HG02610 (cell line): ENCODE measurements at regions not wholly inside any gene's neighbourhood (a gene's known extent, or its start where the extent isn't known, plus 50 kb on each side); places are given as distances from the start of the nearest gene placed in this dataset.
"Not testable (repeated sequence)": the region's sequence is repeated elsewhere in the genome, so short reads cannot be mapped to it uniquely, and the experiment has no call there.

Experiments used
- ATAC-seq: cut with Tn5 transposase; IDR thresholded peaks from one replicate; pipeline ENCODE4 v1.9.1; 2021; ENCODE audit warnings: mild to moderate bottlenecking, moderate library complexity; ENCODE audit not compliant: unreplicated experiment

DNA sequence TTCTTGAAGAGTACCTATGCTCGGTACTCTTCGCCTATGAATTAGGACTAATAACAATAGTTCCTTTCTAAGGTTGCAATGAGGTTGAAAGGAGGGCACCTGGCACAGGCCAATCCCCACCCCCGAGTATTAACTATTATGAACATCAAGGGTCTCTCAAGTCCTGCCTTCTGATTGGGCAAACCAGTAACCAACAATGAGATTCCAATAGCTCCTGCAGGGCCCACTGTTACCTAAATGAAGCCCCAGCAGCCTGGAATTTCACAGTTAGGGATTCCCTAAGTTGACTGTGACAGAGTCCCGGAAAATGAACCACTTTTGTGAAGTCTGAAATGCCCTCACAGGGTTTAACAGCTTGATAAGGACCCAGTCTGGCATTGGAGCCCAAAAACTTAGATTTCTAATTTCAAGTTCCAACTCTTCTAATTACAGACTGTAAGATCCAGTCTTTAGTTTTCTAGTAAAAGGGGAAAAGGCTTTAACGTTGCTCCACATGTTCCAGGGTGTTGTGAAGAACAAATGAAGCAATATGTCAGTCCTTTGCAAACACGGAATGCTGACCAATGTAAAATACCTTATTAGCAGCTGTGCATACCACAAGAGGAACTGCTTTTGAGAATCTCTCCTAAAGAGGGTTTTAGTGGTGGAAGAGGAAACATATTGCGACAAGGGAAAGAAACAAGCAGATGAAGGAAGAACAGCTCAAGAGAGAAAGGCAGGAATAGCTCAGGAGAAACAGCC lies 277.7 kb upstream of the MAP2 start:
- peak; percentile 7 for ATAC-seq

DNA sequence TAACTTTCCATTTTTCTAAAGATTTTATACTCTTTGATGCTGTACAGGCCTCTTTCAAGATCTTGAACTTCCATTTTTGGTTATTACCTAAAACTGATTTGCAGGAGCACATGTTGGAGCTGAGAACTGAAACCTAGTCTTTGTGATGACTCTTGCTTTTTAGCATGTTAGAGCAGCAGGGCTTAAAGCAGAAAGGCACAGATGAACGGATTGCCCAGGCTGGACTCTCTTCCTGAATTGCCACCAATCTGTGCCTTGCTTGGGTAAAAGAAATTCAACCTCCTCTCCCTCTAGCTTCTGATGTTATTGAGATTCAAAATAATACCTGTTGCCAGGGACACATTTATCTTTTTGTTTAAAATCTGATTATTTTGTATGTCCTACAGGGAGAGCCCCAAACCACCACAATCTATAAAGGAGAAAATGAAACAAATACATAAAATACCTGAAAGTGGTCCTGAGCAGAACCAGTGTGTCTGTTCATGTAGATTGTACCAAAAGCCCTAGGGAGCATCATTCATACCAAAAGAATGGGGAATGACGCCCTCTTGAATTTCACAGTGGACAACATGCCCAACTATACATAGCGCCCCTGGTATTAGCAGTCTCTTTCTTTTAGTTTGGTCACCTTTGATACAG lies 277.0 kb upstream of the MAP2 start:
- ATAC-seq = peak; percentile 41

DNA sequence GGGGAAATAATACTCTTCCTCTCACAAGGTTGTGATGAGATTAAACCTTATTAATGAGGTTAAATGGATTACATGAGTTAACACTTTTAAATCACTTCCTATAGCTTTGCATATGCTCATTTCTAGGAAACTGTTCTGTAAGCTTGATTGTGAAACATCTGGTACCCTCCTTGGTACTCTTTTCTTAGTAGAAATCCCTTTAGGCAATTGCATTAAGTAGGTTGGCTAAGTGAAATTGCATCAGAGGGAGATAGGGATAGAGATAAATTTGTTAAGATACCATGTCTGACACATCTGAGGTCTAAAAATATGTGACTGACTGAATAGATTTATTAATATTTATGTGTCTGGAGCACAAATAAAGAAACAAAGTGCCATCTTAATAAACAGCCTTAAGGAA lies 275.9 kb upstream of the MAP2 start:
- no peak for ATAC-seq

DNA sequence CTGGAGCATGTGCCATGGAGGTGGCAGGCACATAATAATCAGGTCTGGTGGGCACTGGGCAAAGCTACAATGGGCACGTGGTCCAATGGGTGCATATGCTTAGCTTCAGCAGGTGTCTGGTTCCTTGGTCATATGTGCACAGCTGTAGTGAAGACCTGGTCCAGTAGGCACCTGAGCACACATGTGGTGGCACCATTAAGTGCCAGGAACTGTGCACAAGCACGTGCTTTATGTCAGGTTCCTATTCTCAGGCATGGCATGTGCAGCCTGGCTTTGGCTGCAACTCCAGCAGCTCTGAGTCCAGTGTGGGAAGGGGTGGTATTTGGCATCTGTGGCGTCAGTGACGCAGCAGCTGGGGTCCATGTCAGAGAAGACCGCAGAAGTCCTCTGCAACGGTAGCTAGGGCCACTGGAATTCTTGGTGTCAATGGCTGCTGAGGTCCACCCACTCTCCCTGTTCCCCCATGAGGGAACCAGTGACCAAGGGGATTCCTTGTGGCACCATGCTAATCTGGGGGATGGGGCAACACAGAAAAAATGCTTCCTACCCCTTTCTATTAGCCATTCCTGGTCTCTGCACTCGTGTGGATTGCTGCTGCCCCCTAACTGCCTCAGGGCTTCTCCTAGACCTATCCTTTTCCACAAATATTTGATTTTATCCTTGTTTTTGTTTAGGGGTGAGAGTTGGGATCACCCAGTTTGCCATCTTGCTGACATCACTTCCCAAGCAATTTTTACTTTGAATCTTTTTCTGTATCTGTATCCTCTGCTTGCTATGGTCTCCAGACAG lies 262.9 kb upstream of the MAP2 start:
- no peak for ATAC-seq

DNA sequence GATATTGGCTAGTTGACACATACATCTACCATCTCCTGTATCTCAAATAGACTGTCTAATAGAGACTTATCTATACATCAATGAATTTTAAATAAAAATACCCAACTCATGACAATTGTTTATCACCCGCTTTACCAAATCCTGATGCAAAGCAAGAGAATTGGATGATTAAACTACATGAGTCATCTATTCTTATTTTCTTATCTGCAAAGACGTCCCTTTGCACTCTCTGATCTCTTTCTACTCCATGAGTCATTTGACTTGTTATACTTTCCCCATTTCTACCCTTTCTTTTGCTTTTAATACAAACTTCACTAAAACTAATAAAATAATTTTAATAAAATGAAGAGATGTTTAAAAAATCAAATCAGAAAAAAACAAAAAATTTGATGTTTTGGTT lies 261.7 kb upstream of the MAP2 start:
- no peak for ATAC-seq

DNA sequence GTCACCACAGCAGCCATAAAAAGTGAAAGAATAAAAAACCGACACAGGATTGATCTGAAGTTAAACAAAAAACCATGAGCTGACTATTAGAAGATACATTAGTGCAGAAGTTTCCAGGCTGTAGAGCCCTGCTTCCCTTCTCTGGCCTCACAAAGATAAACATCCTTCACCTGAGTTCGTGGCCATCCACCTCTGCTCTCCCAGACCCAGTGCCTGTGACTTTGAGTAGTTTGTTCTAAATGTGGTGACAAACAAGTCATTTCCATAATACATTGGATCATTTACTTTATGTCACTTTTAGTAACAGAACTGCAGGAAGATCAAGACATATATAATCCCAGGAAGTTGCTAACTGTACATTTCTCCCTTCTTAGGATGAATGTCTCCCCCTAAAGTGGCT lies 241.9 kb upstream of the MAP2 start:
- ATAC-seq = no peak

DNA sequence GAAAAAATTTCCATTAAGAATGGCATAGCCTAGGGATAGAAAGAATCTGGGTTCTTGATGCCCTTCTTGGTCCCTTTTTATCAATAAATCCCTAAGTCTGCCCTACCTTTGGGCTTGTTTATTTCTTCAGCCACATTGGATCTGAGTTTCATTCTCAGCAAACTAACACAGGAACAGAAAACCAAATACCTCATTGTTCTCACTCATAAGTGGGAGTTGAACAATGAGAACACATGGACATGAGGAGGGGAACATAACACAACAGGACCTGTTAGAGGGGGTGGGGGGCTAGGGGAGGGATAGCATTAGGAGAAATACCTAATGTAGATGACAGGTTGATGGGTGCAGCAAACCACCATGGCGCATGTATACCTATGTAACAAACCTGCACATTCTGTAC lies 237.0 kb upstream of the MAP2 start:
- ATAC-seq = not testable (repeated sequence)

DNA sequence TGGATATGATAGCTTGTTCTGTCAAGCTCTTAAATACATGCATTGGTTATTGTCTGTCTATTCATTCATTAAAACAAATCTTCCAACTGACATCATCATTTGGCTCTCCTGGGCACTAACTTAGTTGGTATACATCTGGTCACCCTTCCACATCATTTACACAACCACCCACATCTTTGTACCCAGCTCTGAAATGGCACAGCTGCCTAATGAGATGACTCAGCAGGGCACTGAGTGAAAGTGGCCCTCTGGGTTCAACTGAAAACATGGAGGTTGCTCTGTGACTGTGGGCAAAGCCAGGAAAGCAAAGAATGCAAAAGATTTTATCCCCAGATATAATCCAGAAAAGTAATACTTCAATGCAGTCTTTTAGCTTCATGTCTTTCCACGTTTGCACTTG lies 234.0 kb upstream of the MAP2 start:
- ATAC-seq = no peak

DNA sequence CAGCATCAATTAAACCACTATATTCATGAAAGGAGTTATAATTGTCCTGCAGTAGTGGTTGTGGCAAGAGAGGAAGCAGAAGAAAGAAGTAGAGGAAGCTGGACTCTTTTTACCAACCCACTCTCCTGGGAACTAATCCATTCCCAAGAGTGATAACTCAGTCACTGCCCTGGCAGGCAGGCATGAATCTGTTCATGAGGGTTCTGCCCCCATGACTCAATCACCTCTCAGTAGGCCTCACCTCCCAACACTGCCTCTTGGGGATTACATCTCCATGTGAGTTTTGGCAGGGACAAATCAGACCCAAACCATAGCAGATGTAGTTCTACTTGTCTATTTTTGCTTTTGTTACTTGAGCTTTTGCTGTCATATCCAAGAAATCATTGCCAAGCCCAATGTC lies 232.7 kb upstream of the MAP2 start:
- ATAC-seq = no peak

DNA sequence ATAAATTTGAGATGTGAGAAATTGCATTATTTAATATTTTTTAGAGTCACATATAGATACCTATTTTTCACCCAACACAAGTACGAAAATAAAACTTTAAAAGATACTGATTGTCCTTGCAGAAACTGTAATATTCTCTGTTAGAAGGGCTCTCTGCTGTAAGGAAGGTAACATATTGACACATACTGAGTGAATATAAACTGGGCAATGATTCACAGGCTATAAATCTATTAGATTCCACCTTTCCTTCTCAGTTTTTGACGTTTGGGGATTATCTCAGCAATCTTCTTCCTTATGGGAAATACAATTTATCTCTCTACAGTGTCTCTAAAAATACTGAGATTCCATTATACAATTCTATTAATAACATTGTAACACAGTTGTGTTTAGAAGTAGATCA lies 229.1 kb upstream of the MAP2 start:
- ATAC-seq = no peak

DNA sequence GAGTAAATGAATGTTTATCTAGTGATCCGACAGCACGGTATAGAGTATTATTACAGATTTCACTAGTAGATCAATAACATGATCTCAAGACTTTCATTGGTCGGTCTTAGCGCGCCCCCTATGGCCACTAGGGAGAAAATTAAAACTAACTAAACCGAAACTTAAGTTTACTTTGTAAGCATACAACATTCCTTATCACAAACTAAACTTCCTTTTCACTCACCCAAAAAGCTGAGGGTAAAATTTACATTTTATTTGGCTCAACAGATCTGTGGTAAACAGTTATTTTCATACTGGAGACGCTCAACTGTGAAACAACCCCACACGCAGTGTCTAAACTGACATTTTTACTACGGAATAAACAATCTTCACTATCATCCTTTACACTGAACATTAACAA lies 215.6 kb upstream of the MAP2 start:
- ATAC-seq = peak; percentile 55

DNA sequence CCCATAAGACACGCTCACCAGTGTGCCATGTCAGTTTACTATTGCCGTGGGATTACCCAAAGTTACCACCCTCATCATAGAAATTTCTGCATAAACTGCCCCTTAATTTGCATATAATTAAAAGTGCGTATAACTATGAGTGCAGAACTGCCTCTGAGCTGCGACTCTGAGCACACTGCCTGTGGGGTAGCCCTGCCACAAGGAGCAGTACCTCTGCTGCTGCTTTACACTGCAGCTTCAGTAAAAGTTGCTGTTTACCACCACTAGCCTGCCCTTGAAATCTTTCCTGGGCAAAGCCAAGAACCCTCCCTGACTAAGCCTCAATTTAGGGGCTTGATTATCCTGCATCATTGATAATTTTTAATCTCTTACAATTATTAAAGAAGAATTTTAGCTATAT lies 213.9 kb upstream of the MAP2 start:
- ATAC-seq = no peak

DNA sequence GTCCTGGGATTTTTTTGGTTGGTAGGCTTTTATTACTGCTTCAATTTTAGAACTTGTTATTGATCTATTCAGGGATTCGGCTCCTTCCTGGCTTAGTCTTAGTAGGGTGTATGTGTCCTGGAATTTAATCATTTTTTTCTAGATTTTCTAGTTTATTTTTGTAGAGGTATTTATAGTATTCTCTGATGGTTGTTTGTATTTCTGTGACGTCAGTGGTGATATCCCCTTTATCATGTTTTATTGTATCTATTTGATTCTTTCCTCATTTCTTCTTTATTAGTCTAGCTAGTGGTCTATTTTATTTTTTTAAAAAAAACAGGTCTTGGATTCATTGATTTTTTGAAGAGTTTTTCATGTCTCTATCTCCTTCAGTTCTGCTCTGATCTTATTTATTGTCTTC lies 193.3 kb upstream of the MAP2 start:
- ATAC-seq = no peak

DNA sequence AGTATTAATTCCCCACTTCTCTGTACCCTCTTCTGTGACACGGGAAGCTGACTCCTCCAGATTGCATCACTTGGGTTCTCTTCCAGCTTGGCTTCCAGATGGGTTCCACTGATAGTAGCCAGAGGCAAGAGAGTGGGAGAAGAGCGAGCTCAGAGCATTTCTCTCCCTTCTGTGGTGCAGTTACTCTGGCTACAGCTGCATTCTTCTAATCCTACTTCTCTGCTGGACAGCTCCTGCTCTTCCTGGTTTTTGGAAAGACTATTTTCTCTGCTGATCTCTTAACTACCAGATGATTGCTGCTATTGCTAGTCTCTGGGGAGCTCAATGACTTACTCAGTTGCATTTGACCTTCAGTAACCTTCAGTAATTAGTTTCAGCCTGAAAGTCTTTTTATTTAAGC lies 187.5 kb upstream of the MAP2 start:
- no peak for ATAC-seq

DNA sequence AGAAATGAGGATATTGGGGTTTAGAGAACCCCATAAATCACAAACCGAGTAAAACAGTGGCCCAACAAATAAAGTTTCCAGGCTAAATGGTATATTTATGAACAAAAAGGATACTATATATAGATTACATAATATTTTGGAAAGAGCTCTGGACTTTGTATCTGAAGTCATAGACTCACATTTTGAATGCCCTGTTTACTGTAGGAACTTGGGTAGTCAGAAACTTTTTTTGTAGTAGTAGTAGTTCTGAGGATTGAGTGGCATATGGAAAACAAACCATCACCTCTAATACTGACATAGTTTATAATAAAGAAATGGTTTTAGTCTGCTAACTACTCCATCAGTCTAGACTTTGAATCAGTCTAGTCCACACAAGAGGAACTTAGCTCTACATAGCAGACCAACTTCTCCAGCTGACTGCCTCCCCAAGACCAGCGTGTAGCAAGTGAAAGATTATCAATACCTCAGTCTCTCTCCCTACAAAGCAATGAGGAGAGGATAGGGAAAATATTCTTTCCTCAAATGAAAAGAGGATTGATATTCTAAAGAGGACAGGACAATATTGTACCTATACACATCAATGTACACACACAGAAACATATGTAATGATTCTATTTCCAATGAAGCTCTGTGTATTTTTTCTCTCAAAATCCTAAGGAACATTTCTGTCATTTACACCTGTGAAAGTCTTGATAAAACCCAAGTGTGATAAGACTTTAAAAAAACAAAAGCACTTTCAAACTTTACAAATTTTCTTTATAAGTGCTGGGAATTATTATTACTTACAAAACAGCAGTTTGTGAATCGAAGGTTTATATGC lies 184.9 kb upstream of the MAP2 start:
- no peak for ATAC-seq

DNA sequence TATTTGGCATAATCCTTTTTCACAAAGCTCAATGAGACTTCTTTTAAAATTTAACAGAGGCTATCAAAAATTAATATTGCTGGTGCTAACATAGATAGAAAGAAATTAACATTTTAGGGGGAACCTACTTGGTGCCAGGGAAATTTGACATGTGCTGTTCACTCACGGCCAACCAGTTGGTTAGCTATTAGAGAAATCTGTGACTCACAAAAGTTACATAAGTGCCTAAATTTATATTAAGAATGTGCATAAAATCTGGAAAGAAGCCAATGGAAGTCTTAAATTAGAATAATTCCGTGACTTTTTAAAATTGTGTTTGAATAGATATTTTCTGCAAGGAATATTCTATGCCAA lies 184.3 kb upstream of the MAP2 start:
- no peak for ATAC-seq

DNA sequence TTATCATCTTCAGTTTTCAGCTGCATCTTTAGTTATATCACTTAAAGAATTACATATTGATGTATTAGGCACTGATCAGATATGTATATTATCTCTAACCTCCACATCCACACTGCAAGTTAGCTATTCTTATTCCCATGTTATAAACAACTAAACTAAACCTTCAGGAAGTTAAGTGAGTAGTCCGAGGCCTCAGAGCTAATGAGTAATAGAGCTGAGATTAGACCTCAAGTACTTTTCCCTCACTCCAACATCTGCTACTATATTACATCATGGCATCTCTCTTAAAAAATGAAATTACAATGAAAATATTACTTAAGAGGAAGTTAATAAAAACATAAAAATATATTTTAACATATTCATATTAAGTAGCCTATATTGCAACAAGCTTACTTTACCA lies 183.6 kb upstream of the MAP2 start:
- ATAC-seq = no peak

DNA sequence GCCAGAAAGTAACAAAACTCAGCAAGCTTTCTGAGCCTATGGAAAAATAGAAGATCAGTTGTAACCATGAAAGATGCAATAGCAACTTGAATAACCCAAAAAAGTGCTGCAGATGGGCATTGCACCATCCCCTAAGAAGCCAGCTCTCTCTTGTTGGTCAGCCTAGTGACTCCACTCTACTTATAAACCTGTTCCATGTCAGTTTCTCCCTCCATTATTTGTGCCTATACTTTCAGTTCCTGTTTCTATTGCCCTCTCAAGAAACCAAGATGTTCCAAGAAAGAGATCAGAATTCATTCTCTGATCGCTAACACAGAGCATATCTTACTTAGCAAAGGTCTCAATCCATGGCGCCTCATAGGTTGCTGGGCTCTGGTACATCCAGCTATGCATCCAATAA lies 170.3 kb upstream of the MAP2 start:
- ATAC-seq = no peak

DNA sequence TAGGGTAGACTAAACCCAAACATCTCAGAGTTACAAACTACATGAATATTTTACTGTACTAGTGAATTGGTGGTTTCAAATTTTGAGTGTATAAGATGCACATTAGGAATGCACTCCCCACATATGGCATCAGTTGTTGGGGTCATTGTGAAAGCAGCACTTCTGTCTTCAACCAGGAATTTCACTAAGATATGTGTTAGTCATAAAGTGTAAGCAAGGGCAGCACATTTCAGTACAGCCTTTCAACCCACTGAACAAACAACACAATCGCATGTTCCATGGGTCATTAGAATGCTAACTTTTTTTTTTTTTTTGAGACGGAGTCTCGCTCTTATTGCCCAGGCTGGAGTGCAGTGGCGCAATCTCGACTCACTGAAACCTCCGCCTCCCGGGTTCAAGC lies 164.1 kb upstream of the MAP2 start:
- no peak for ATAC-seq

DNA sequence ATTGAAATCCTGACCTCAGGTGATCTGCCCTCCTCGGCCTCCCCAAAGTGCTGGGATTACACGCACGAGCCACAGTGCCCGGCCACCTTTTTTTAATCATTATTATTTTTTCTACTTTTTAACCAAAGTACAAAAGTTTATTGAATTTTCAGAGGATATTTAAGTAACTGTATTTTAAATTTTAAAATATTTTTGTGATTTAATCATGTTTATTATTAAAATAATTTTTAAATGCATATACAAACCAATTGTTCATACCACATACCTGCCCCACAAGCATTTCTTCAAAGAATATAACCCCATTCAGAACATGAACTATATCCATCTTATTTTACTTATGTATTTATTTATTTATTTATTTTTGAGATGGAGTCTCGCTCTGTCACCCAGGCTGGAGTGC lies 163.6 kb upstream of the MAP2 start:
- no peak for ATAC-seq

DNA sequence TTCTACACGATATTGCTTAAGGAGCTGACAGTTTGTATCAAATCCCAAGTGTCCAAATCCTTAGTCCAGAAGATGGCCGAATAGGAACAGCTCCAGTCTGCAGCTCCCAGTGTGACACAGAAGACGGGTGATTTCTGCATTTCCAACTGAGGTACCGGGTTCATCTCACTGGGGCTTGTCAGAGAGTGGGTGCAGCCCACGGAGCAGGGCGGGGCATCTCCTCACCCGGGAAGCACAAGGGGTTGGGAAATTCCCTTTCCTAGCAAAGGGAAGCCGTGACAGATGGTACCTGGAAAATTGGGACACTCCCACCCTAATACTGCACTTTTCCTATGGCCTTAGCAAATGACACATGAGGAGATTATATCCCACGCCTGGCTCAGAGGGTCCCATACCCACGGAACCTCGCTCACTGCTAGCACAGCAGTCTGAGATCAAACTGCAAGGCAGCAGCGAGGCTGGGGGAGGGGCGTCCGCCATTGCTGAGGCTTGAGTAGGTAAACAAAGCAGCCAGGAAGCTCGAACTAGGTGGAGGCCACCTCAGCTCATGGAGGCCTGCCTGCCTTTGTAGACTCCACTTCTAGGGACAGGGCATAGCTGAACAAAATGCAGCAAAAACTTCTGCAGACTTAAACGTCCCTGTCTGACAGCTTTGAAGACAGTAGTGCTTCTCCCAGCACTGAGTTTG lies 162.3 kb upstream of the MAP2 start:
- not testable (repeated sequence) for ATAC-seq
